GM23338 (cell line): ENCODE measurements at regions not wholly inside any gene's neighbourhood (a gene's known extent, or its start where the extent isn't known, plus 50 kb on each side); places are given as distances from the start of the nearest gene placed in this dataset.

ENCODE experiments used
- ATAC-seq: fragments of 200-7000 bp; cut with Tn5 transposase; 3 replicates; pipeline ENCODE4 v1.9.1; 2020
- DNase-seq: peaks from one replicate; pipeline ENCODE4 v3.0.0-alpha.2; 2015; ENCODE audit warnings: low spot score
- H2AFZ ChIP-seq: fragments of 200-600 bp; sonication (generic); 2 replicates; pipeline ENCODE4 v1.8.0; 2016; ENCODE audit warnings: antibody characterized with exemption, mild to moderate bottlenecking, moderate library complexity
- H3F3A ChIP-seq: fragments of 200-600 bp; sonication (generic); replicated peaks from 2 replicates; pipeline ENCODE4 v1.8.0; 2017; ENCODE audit warnings: antibody characterized with exemption, mixed run types, low read depth
- H3K27ac ChIP-seq: fragments of 200-600 bp; sonication (generic); 2 replicates; pipeline ENCODE4 v1.6.1; 2016; ENCODE audit warnings: low read depth
- H3K27me3 ChIP-seq: fragments of 200-600 bp; sonication (generic); 2 replicates; pipeline ENCODE4 v1.8.0; 2016; ENCODE audit warnings: mild to moderate bottlenecking, mixed run types, moderate library complexity; ENCODE audit not compliant: insufficient read depth
- H3K36me3 ChIP-seq: fragments of 200-600 bp; sonication (generic); 2 replicates; pipeline ENCODE4 v1.8.0; 2016; ENCODE audit warnings: mild to moderate bottlenecking; ENCODE audit not compliant: insufficient read depth
- H3K4me1 ChIP-seq: fragments of 200-600 bp; sonication (generic); 2 replicates; pipeline ENCODE4 v1.8.0; 2016; ENCODE audit warnings: mild to moderate bottlenecking, moderate library complexity; ENCODE audit not compliant: insufficient read depth
- H3K4me2 ChIP-seq: fragments of 200-600 bp; sonication (generic); 2 replicates; pipeline ENCODE4 v1.7.1; 2017; ENCODE audit warnings: mixed run types
- H3K4me3 ChIP-seq: fragments of 200-600 bp; sonication (generic); 2 replicates; pipeline ENCODE4 v1.6.1; 2016; ENCODE audit warnings: mixed run types
- H3K79me2 ChIP-seq: fragments of 200-600 bp; sonication (generic); replicated peaks from 2 replicates; pipeline ENCODE4 v1.8.0; 2017; ENCODE audit warnings: mild to moderate bottlenecking; ENCODE audit not compliant: insufficient read depth
- H3K9me2 ChIP-seq: fragments of 200-600 bp; sonication (generic); 2 replicates; pipeline ENCODE4 v1.8.0; 2017; ENCODE audit not compliant: insufficient read depth
- H4K20me1 ChIP-seq: fragments of 200-600 bp; sonication (generic); replicated peaks from 2 replicates; pipeline ENCODE4 v1.8.0; 2017; ENCODE audit warnings: mild to moderate bottlenecking; ENCODE audit not compliant: insufficient read depth
- H3K27ac Mint-ChIP-seq: 2 replicates; pipeline ENCODE4 v1.8.0; 2020; ENCODE audit warnings: inconsistent platforms, mild to moderate bottlenecking, moderate library complexity, mixed read lengths
- H3K27me3 Mint-ChIP-seq: 3 replicates; pipeline ENCODE4 v1.8.0; 2022; ENCODE audit warnings: low read depth, mild to moderate bottlenecking, moderate library complexity, mixed read lengths, inconsistent platforms; ENCODE audit not compliant: insufficient read depth, poor library complexity
- H3K36me3 Mint-ChIP-seq: 3 replicates; pipeline ENCODE4 v1.8.0; 2021; ENCODE audit warnings: low read depth, mild to moderate bottlenecking, inconsistent platforms, moderate library complexity, mixed read lengths
- H3K4me1 Mint-ChIP-seq: 3 replicates; pipeline ENCODE4 v1.8.0; 2020; ENCODE audit warnings: mild to moderate bottlenecking, inconsistent platforms, mixed read lengths
- H3K4me3 Mint-ChIP-seq: 3 replicates; pipeline ENCODE4 v1.8.0; 2021; ENCODE audit warnings: moderate library complexity, mild to moderate bottlenecking, inconsistent platforms, mixed read lengths
- H3K9me3 Mint-ChIP-seq: 3 replicates; pipeline ENCODE4 v1.8.0; 2020; ENCODE audit warnings: moderate library complexity, mild to moderate bottlenecking, inconsistent platforms, mixed read lengths
- EZH2phosphoT487 ChIP-seq: fragments of 200-600 bp; sonication (generic); IDR thresholded peaks from one replicate; pipeline ENCODE4 v1.8.1; 2018; ENCODE audit warnings: antibody characterized with exemption; ENCODE audit not compliant: unreplicated experiment
- JUNB ChIP-seq: IDR thresholded peaks from one replicate; pipeline ENCODE4 v1.6.1; 2016; ENCODE audit warnings: antibody characterized with exemption; ENCODE audit not compliant: unreplicated experiment
- POLR2AphosphoS5 ChIP-seq: IDR thresholded peaks from 2 replicates; pipeline ENCODE4 v1.6.1; 2016; ENCODE audit warnings: antibody characterized with exemption, low read depth
- STAT1 ChIP-seq: IDR thresholded peaks from one replicate; pipeline ENCODE4 v1.6.1; 2016; ENCODE audit warnings: antibody characterized with exemption; ENCODE audit not compliant: unreplicated experiment
- TF ChIP-seq, protein P1 (sequence below): fragments of 250-450 bp; sonication (Bioruptor Pico); IDR thresholded peaks from 2 replicates; pipeline ENCODE4 v1.5.0; 2020; ENCODE audit warnings: mild to moderate bottlenecking, moderate library complexity

DNA sequence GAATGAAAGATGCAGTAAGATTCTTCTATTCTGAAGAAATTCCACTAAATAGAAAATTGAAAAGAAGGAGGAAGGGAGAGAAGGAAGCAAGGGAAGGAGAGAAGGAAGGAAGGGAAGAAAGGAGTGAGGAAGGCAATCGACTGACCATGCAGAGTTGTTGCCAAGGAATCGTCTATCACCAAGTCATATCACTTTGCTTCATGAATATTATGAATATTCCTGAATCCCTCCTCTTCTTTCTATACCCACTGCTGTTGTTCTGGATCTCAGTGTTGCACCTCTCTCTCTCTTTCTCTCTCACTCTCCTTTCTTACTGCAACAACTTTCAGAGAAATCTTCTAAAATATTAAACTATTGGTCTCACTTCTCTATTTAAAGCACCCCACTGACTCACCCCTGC lies 222.4 kb downstream of the IPO8 start:
- DNase-seq (no peak), ATAC-seq (no peak)
- Histone ChIP-seq H3K4me2 (no peak overlapping the region), H4K20me1 (no peaks in the 10 kb centered on the region), H3K79me2 (no peaks in the 10 kb centered on the region), H3K9me2 (no peaks in the 10 kb centered on the region), H3K4me1 (no peaks in the 10 kb centered on the region), H3F3A (no peaks in the 10 kb centered on the region), H3K27me3 (no peaks in the 10 kb centered on the region), H3K4me3 (no peak overlapping the region), H3K27ac (no peak overlapping the region), H2AFZ (no peak overlapping the region), H3K36me3 (no peaks in the 10 kb centered on the region)
- no peaks in the 10 kb centered on the region; the same call in 2 of the 3 replicates for H3K4me1 Mint-ChIP-seq
- peaks cover 38% of the 10 kb centered on the region for H3K9me3 Mint-ChIP-seq
- TF ChIP-seq JUNB (no peak), EZH2phosphoT487 (no peak), STAT1 (no peak), POLR2AphosphoS5 (no peak)
- TF ChIP-seq, protein P1, sequence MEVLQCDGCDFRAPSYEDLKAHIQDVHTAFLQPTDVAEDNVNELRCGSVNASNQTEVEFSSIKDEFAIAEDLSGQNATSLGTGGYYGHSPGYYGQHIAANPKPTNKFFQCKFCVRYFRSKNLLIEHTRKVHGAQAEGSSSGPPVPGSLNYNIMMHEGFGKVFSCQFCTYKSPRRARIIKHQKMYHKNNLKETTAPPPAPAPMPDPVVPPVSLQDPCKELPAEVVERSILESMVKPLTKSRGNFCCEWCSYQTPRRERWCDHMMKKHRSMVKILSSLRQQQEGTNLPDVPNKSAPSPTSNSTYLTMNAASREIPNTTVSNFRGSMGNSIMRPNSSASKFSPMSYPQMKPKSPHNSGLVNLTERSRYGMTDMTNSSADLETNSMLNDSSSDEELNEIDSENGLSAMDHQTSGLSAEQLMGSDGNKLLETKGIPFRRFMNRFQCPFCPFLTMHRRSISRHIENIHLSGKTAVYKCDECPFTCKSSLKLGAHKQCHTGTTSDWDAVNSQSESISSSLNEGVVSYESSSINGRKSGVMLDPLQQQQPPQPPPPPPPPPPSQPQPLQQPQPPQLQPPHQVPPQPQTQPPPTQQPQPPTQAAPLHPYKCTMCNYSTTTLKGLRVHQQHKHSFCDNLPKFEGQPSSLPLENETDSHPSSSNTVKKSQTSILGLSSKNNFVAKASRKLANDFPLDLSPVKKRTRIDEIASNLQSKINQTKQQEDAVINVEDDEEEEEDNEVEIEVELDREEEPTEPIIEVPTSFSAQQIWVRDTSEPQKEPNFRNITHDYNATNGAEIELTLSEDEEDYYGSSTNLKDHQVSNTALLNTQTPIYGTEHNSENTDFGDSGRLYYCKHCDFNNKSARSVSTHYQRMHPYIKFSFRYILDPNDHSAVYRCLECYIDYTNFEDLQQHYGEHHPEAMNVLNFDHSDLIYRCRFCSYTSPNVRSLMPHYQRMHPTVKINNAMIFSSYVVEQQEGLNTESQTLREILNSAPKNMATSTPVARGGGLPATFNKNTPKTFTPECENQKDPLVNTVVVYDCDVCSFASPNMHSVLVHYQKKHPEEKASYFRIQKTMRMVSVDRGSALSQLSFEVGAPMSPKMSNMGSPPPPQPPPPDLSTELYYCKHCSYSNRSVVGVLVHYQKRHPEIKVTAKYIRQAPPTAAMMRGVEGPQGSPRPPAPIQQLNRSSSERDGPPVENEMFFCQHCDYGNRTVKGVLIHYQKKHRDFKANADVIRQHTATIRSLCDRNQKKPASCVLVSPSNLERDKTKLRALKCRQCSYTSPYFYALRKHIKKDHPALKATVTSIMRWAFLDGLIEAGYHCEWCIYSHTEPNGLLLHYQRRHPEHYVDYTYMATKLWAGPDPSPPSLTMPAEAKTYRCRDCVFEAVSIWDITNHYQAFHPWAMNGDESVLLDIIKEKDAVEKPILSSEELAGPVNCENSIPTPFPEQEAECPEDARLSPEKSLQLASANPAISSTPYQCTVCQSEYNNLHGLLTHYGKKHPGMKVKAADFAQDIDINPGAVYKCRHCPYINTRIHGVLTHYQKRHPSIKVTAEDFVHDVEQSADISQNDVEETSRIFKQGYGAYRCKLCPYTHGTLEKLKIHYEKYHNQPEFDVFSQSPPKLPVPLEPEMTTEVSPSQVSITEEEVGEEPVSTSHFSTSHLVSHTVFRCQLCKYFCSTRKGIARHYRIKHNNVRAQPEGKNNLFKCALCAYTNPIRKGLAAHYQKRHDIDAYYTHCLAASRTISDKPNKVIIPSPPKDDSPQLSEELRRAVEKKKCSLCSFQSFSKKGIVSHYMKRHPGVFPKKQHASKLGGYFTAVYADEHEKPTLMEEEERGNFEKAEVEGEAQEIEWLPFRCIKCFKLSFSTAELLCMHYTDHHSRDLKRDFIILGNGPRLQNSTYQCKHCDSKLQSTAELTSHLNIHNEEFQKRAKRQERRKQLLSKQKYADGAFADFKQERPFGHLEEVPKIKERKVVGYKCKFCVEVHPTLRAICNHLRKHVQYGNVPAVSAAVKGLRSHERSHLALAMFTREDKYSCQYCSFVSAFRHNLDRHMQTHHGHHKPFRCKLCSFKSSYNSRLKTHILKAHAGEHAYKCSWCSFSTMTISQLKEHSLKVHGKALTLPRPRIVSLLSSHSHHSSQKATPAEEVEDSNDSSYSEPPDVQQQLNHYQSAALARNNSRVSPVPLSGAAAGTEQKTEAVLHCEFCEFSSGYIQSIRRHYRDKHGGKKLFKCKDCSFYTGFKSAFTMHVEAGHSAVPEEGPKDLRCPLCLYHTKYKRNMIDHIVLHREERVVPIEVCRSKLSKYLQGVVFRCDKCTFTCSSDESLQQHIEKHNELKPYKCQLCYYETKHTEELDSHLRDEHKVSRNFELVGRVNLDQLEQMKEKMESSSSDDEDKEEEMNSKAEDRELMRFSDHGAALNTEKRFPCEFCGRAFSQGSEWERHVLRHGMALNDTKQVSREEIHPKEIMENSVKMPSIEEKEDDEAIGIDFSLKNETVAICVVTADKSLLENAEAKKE (CRISPR knock-in tag) = no peak
- peaks cover 15% of the 10 kb centered on the region for H3K36me3 Mint-ChIP-seq
- no peak overlapping the region for H3K27ac Mint-ChIP-seq
- no peak overlapping the region for H3K4me3 Mint-ChIP-seq
- no peaks in the 10 kb centered on the region for H3K27me3 Mint-ChIP-seq

DNA sequence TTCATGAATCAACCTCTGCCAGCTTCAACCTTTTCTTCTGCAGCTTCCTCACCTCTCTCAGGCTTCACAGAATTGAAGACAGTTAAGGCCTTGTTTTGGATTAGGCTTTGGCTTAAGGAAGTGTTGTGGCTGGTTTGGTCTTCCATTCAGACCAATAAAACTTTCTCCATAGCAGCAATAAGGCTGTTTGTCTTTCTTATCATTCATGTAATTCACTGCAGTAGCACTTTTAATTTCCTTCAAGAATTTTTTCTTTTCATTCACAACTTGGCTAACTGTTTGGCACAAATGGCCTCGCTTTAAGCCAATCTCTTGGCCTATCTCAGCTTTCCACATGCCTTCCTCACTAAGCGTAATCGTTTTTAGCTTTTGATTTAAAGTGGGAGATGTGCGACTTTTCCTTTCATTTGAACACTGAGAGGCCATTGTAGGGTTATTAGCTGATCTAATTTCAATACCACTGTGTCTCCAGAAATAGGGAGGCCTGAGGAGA lies 229.5 kb downstream of the IPO8 start:
- H3K27ac Mint-ChIP-seq = no peak overlapping the region
- H3F3A ChIP-seq = no peaks in the 10 kb centered on the region
- H4K20me1 ChIP-seq = no peaks in the 10 kb centered on the region
- DNase-seq (no peak), ATAC-seq (no peak)
- TF ChIP-seq STAT1 = no peak
- H3K79me2 ChIP-seq = no peaks in the 10 kb centered on the region
- H3K27me3 Mint-ChIP-seq = no peaks in the 10 kb centered on the region
- H2AFZ ChIP-seq = no peak overlapping the region
- no peaks in the 10 kb centered on the region for H3K9me2 ChIP-seq
- H3K4me3 ChIP-seq = no peak overlapping the region
- H3K36me3 Mint-ChIP-seq = peaks cover 9% of the 10 kb centered on the region
- H3K4me1 ChIP-seq = no peaks in the 10 kb centered on the region
- no peak overlapping the region for H3K27ac ChIP-seq
- no peaks in the 10 kb centered on the region; the same call in 2 of the 3 replicates for H3K4me1 Mint-ChIP-seq
- no peaks in the 10 kb centered on the region for H3K36me3 ChIP-seq
- H3K4me3 Mint-ChIP-seq = no peak overlapping the region
- H3K4me2 ChIP-seq = no peak overlapping the region
- no peaks in the 10 kb centered on the region for H3K27me3 ChIP-seq
- H3K9me3 Mint-ChIP-seq = peaks cover 24% of the 10 kb centered on the region
